HEK293 (cell line): ENCODE measurements at regions not wholly inside any gene's neighbourhood (a gene's known extent, or its start where the extent isn't known, plus 50 kb on each side); places are given as distances from the start of the nearest gene placed in this dataset.

Source experiments
- CTCF ChIA-PET: fragments of 350-600 bp; formaldehyde crosslinking; extraction: SDS; loops from one replicate; lab custom pipeline; 2021; ENCODE audit warnings: antibody characterized with exemption; lab: Yijun Ruan, JAX
- POLR2A ChIA-PET: fragments of 300-600 bp; formaldehyde crosslinking; extraction: SDS; loops from one replicate; lab custom pipeline; 2020; ENCODE audit warnings: antibody characterized with exemption, inconsistent platforms; lab: Yijun Ruan, JAX
- H3K27ac ChIP-seq: fragments of 200-500 bp; sonication (Bioruptor generic); 2 replicates; pipeline ENCODE4 v1.5.1; 2014; ENCODE audit warnings: low read depth, low read length, control low read depth, inconsistent platforms; ENCODE audit errors: extremely low read depth
- H3K36me3 ChIP-seq, 2 experiments: fragments of 200-500 bp in 1 of 2; sonication (Bioruptor generic) in 1 of 2; 1 replicate in 1 of 2; 2 replicates in 1 of 2; pipeline ENCODE4 v1.5.1; 2014 to 2017; ENCODE audit warnings: inconsistent platforms in 2 of 2, low read length in 2 of 2; ENCODE audit not compliant: control insufficient read depth in 2 of 2, insufficient read depth in 1 of 2
- H3K4me1 ChIP-seq: fragments of 200-500 bp; sonication (Bioruptor generic); 2 replicates; pipeline ENCODE4 v1.5.1; 2014; ENCODE audit warnings: mild to moderate bottlenecking, low read length, inconsistent platforms; ENCODE audit not compliant: control insufficient read depth, insufficient read depth
- H3K4me3 ChIP-seq: 2 replicates; pipeline ENCODE4 v1.5.1; 2011; ENCODE audit warnings: low read depth, mild to moderate bottlenecking, control low read depth, low read length, moderate library complexity
- H3K9me3 ChIP-seq: fragments of 200-500 bp; sonication (Bioruptor generic); 2 replicates; pipeline ENCODE4 v1.5.1; 2014; ENCODE audit warnings: low read depth, low read length, inconsistent platforms; ENCODE audit not compliant: control insufficient read depth, insufficient read depth
- BCL11A ChIP-seq: fragments of 450-650 bp; formaldehyde crosslinking; IDR thresholded peaks from 2 replicates; pipeline ENCODE4 v1.5.1; 2016; ENCODE audit warnings: low read depth, missing biosample characterization, missing genetic modification characterization
- FEZF1 ChIP-seq: fragments of 450-650 bp; formaldehyde crosslinking; IDR thresholded peaks from 2 replicates; pipeline ENCODE4 v1.5.1; 2016; ENCODE audit warnings: missing biosample characterization, missing genetic modification characterization
- GLIS2 ChIP-seq: fragments of 450-650 bp; formaldehyde crosslinking; IDR thresholded peaks from 2 replicates; pipeline ENCODE4 v1.5.1; 2016; ENCODE audit warnings: missing biosample characterization, missing genetic modification characterization
- HOXD13 ChIP-seq: sonication (generic); formaldehyde crosslinking; IDR thresholded peaks from 2 replicates; pipeline ENCODE4 v1.8.0; 2022; ENCODE audit warnings: missing genetic modification reagents, borderline replicate concordance
- KLF1 ChIP-seq: fragments of 450-650 bp; formaldehyde crosslinking; IDR thresholded peaks from 2 replicates; pipeline ENCODE4 v1.5.1; 2016; ENCODE audit warnings: missing biosample characterization, missing genetic modification characterization
- PRDM2 ChIP-seq: fragments of 450-650 bp; formaldehyde crosslinking; IDR thresholded peaks from 2 replicates; pipeline ENCODE4 v1.5.1; 2016; ENCODE audit warnings: missing biosample characterization, missing genetic modification characterization, borderline replicate concordance
- YY2 ChIP-seq: fragments of 450-650 bp; formaldehyde crosslinking; IDR thresholded peaks from 2 replicates; pipeline ENCODE4 v1.5.1; 2016; ENCODE audit warnings: missing biosample characterization, missing genetic modification characterization
- ZBTB44 ChIP-seq: fragments of 450-650 bp; IDR thresholded peaks from 2 replicates; pipeline ENCODE4 v1.5.1; 2018; ENCODE audit warnings: missing biosample characterization, mild to moderate bottlenecking, missing genetic modification characterization
- ZBTB6 ChIP-seq: fragments of 450-650 bp; formaldehyde crosslinking; IDR thresholded peaks from 2 replicates; pipeline ENCODE4 v1.5.1; 2017; ENCODE audit warnings: missing biosample characterization, missing genetic modification characterization
- ZNF140 ChIP-seq: fragments of 450-650 bp; formaldehyde crosslinking; IDR thresholded peaks from 2 replicates; pipeline ENCODE4 v1.5.1; 2016; ENCODE audit warnings: missing biosample characterization, missing genetic modification characterization
- ZNF155 ChIP-seq: fragments of 450-650 bp; formaldehyde crosslinking; IDR thresholded peaks from 2 replicates; pipeline ENCODE4 v1.5.1; 2016; ENCODE audit warnings: missing biosample characterization, missing genetic modification characterization
- ZNF157 ChIP-seq: fragments of 450-650 bp; formaldehyde crosslinking; IDR thresholded peaks from 2 replicates; pipeline ENCODE4 v1.5.1; 2016; ENCODE audit warnings: missing biosample characterization, missing genetic modification characterization
- ZNF366 ChIP-seq: fragments of 450-650 bp; formaldehyde crosslinking; conservative IDR thresholded peaks from 2 replicates; pipeline ENCODE4 v1.5.1; 2016; ENCODE audit warnings: missing biosample characterization, missing genetic modification characterization
- ZNF488 ChIP-seq: fragments of 450-650 bp; formaldehyde crosslinking; IDR thresholded peaks from 2 replicates; pipeline ENCODE4 v1.5.1; 2016; ENCODE audit warnings: missing biosample characterization, missing genetic modification characterization
- ZNF560 ChIP-seq: fragments of 450-650 bp; formaldehyde crosslinking; IDR thresholded peaks from 2 replicates; pipeline ENCODE4 v1.5.1; 2017; ENCODE audit warnings: missing biosample characterization, missing genetic modification characterization, borderline replicate concordance
- ZNF654 ChIP-seq: fragments of 450-650 bp; formaldehyde crosslinking; IDR thresholded peaks from 2 replicates; pipeline ENCODE4 v1.5.1; 2016; ENCODE audit warnings: low read depth, missing biosample characterization, missing genetic modification characterization
- ZSCAN16 ChIP-seq: fragments of 450-650 bp; formaldehyde crosslinking; IDR thresholded peaks from 2 replicates; pipeline ENCODE4 v1.5.1; 2016; ENCODE audit warnings: missing biosample characterization, missing genetic modification characterization
- TF ChIP-seq, protein P1 (sequence below): fragments of 450-650 bp; formaldehyde crosslinking; IDR thresholded peaks from 2 replicates; pipeline ENCODE4 v1.5.1; 2017; ENCODE audit warnings: missing biosample characterization, missing genetic modification characterization

DNA sequence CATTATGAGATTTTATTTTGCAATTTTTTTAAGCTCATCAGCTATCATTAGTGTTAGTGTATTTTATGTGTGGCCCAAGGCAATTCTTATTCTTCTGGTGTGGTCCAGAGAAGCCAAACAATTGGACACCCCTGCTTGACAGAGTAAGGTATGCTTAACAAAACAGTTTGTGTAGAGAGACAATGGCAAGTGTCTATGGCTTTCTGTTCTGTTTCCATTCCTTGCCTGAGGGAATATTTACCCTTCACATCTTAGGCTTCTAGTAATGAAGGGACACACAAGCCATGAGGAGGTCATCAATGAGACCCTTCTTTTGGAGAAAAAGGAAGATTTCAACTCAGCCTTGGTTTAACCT lies 1278.4 kb upstream of the TENM4 start (continued):
- TF ChIP-seq PRDM2 (no peak), ZNF560 (tag by site-specific recombination) (no peak)

GRCh38 chr11:80718611-80719291 lies 1277.9 kb upstream of the TENM4 start:
- Histone ChIP-seq H3K4me1 (no peaks in the 10 kb centered on the region), H3K9me3 (no peaks in the 10 kb centered on the region), H3K36me3 (no peaks in the 10 kb centered on the region), H3K27ac (no peak overlapping the region), H3K4me3 (no peak overlapping the region)
- POLR2A ChIA-PET = no interaction called here
- TF ChIP-seq ZNF654 = no peak
- CTCF ChIA-PET = no interaction called here

DNA sequence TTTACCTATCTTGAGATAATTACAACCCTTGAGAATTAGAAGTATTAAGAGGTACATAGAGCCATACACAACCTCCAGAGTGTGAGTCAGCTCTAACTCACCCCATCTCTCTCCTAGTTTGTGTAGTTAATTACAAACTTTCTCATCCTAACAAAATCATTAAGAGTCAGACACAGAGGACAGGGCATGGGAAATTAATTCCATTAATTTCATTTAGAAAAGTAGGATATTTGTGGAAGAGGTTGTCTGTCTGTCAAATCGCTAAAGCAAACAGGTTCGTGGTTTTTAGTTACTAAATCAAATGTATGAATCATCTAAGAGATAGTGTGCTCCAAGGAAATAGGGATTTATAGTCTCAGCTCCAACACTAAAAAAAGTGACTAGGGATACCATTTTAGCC lies 1261.4 kb upstream of the TENM4 start:
- Histone ChIP-seq H3K36me3 (no peaks in the 10 kb centered on the region), H3K4me1 (no peaks in the 10 kb centered on the region), H3K9me3 (no peaks in the 10 kb centered on the region), H3K27ac (no peak overlapping the region), H3K4me3 (no peak overlapping the region)
- ChIA-PET CTCF (no interaction called here), POLR2A (no interaction called here)
- TF ChIP-seq ZNF157 (tag by site-specific recombination) (no peak), ZNF366 (tag by site-specific recombination) (no peak), ZBTB6 (tag by site-specific recombination) (no peak), ZNF140 (tag by site-specific recombination) (no peak), ZNF155 (tag by site-specific recombination) (no peak)

DNA sequence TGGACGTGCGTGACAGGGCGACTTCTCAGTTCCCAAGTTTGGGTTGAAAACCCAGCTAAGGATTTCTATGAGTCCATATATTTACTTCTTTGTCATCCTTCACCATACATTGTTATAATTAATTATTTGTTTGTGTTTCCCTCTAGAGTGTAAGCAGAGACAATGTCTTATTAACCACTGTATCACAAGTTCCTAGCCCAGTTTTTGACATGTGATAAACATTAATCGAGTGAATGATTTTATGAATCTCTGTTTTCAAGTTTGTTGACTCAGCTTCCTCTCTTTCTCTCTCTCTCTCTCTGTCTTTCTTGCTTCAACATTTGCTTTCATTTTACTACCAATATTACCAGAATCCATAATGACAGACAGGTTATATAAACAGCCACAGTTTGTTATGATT lies 1259.6 kb upstream of the TENM4 start:
- Histone ChIP-seq H3K27ac (no peak overlapping the region), H3K4me3 (no peak overlapping the region), H3K36me3 (no peaks in the 10 kb centered on the region), H3K4me1 (no peaks in the 10 kb centered on the region), H3K9me3 (no peaks in the 10 kb centered on the region)
- ChIA-PET POLR2A (no interaction called here), CTCF (no interaction called here)
- no peak for TF ChIP-seq KLF1 (tag by site-specific recombination)
- TF ChIP-seq ZBTB44 (tag by site-specific recombination) = no peak
- no peak for TF ChIP-seq BCL11A (tag by site-specific recombination)
- TF ChIP-seq ZNF488 = no peak
- no peak for TF ChIP-seq HOXD13 (CRISPR knock-in tag)
- no peak for TF ChIP-seq ZSCAN16 (tag by site-specific recombination)
- no peak for TF ChIP-seq GLIS2 (tag by site-specific recombination)
- TF ChIP-seq FEZF1 = no peak
- TF ChIP-seq, protein P1, sequence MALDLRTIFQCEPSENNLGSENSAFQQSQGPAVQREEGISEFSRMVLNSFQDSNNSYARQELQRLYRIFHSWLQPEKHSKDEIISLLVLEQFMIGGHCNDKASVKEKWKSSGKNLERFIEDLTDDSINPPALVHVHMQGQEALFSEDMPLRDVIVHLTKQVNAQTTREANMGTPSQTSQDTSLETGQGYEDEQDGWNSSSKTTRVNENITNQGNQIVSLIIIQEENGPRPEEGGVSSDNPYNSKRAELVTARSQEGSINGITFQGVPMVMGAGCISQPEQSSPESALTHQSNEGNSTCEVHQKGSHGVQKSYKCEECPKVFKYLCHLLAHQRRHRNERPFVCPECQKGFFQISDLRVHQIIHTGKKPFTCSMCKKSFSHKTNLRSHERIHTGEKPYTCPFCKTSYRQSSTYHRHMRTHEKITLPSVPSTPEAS (tag by site-specific recombination) = no peak
- no peak for TF ChIP-seq YY2 (tag by site-specific recombination)
